SH-SY5Y (cell line): ENCODE measurements at regions not wholly inside any gene's neighbourhood (a gene's known extent, or its start where the extent isn't known, plus 50 kb on each side); places are given as distances from the start of the nearest gene placed in this dataset.

ENCODE experiments used
- GATA2 ChIP-seq: IDR thresholded peaks from 2 replicates; pipeline ENCODE4 v1.6.1; 2011; ENCODE audit warnings: mild to moderate bottlenecking, low read depth, low read length
- GATA3 ChIP-seq: IDR thresholded peaks from 2 replicates; pipeline ENCODE4 v1.6.1; 2011; ENCODE audit warnings: low read depth, mild to moderate bottlenecking, low read length, moderate library complexity

- TF ChIP-seq GATA2: no peak
- no peak for TF ChIP-seq GATA3
Observed at GRCh38 chr1:228982637-228983036, 247.4 kb downstream of the RHOU start.
